ENCODE measurements at regions not wholly inside any gene's neighbourhood (a gene's known extent, or its start where the extent isn't known, plus 50 kb on each side); places are given as distances from the start of the nearest gene placed in this dataset.
"Not testable (repeated sequence)": the region's sequence is repeated elsewhere in the genome, so short reads cannot be mapped to it uniquely, and the experiment has no call there.

GRCh38 chr10:120791316-120791715 lies 59.8 kb upstream of the WDR11 start:
- Mint-ChIP-seq H3K4me3 (ENCODE audit: unreplicated experiment) (no peak overlapping the region), H3K27me3 (ENCODE audit: low read depth) (no peaks in the 10 kb centered on the region), H3K4me1 (ENCODE audit: low read depth) (no peaks in the 10 kb centered on the region), H3K36me3 (ENCODE audit: low read depth) (no peaks in the 10 kb centered on the region), H3K9me3 (ENCODE audit: low read depth) (no peaks in the 10 kb centered on the region), H3K27ac (ENCODE audit: unreplicated experiment) (no peak overlapping the region)
- no peak for DNase-seq (ENCODE audit: low spot score)
- no peak for TF ChIP-seq CTCF (IDR thresholded peaks at IDR 0.05)

GRCh38 chr10:120793088-120793487 lies 58.1 kb upstream of the WDR11 start:
- H3K27ac Mint-ChIP-seq (ENCODE audit: unreplicated experiment): no peak overlapping the region
- no peaks in the 10 kb centered on the region for H3K36me3 Mint-ChIP-seq (ENCODE audit: low read depth)
- H3K4me3 Mint-ChIP-seq (ENCODE audit: unreplicated experiment): no peak overlapping the region
- no peaks in the 10 kb centered on the region for H3K9me3 Mint-ChIP-seq (ENCODE audit: low read depth)
- no peak for TF ChIP-seq CTCF (IDR thresholded peaks at IDR 0.05)
- H3K4me1 Mint-ChIP-seq (ENCODE audit: low read depth): no peaks in the 10 kb centered on the region
- H3K27me3 Mint-ChIP-seq (ENCODE audit: low read depth): no peaks in the 10 kb centered on the region
- DNase-seq (ENCODE audit: low spot score): no peak

DNA sequence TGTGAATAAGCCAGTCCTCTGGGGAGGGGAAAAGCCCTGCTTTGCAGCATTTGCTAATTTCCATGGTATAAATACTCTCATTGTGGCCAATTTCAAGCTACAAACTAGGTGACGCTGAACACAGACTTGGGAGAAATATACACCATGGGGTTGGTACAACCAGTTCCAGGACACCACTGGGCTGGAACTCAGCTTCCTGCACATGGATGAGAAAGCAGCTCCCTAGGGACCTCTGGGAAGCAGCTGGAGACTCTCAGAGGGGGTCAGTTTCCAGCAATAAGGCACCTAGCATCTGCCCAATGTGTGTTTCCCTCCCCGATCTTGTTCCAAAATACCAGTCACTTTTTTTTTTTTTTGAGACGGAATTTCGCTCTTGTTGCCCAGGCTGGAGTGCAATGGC lies 56.8 kb upstream of the WDR11 start:
- no peak for TF ChIP-seq CTCF (IDR thresholded peaks at IDR 0.05)

GRCh38 chr10:120798276-120798675 lies 52.9 kb upstream of the WDR11 start:
- H3K36me3 Mint-ChIP-seq (ENCODE audit: low read depth); H3K4me3 Mint-ChIP-seq (ENCODE audit: unreplicated experiment); DNase-seq (ENCODE audit: low spot score); H3K27me3 Mint-ChIP-seq (ENCODE audit: low read depth); H3K9me3 Mint-ChIP-seq (ENCODE audit: low read depth); H3K27ac Mint-ChIP-seq (ENCODE audit: unreplicated experiment); H3K4me1 Mint-ChIP-seq (ENCODE audit: low read depth): not testable (repeated sequence)

More for the DNA sequence above, 56.8 kb upstream of the WDR11 start:
- H3K27ac Mint-ChIP-seq (ENCODE audit: unreplicated experiment): no peak overlapping the region
- DNase-seq (ENCODE audit: low spot score): no peak
- no peaks in the 10 kb centered on the region for H3K4me1 Mint-ChIP-seq (ENCODE audit: low read depth)
- H3K27me3 Mint-ChIP-seq (ENCODE audit: low read depth): no peaks in the 10 kb centered on the region
- H3K4me3 Mint-ChIP-seq (ENCODE audit: unreplicated experiment): no peak overlapping the region
- H3K9me3 Mint-ChIP-seq (ENCODE audit: low read depth): no peaks in the 10 kb centered on the region
- H3K36me3 Mint-ChIP-seq (ENCODE audit: low read depth): no peaks in the 10 kb centered on the region

DNA sequence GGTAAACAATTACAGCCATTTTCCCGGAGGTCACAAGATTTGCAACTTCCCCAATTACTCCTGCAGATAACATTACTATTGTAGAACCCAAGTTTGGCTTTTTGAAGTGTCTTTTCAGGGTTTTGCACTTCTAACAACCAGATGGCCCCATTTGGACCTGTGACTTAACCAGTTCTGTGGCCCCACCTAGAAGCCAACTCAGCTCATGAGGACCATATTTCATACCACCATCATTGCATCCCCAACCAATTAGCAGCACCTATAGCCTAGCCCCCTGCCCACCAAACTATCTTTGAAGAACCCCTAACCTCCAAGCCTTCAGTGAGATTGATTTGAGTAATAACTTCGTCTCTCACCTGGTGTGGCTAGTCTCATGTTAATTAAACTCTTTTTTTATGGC lies 51.3 kb upstream of the WDR11 start:
- DNase-seq (ENCODE audit: low spot score): no peak
- H3K4me3 Mint-ChIP-seq (ENCODE audit: unreplicated experiment): no peak overlapping the region
- no peaks in the 10 kb centered on the region for H3K9me3 Mint-ChIP-seq (ENCODE audit: low read depth)
- H3K4me1 Mint-ChIP-seq (ENCODE audit: low read depth): no peaks in the 10 kb centered on the region
- H3K27me3 Mint-ChIP-seq (ENCODE audit: low read depth): peaks cover 4% of the 10 kb centered on the region
- no peak overlapping the region for H3K27ac Mint-ChIP-seq (ENCODE audit: unreplicated experiment)
- H3K36me3 Mint-ChIP-seq (ENCODE audit: low read depth): no peaks in the 10 kb centered on the region
- TF ChIP-seq CTCF (IDR thresholded peaks at IDR 0.05): no peak

- no peak overlapping the region for H3K4me3 Mint-ChIP-seq (ENCODE audit: unreplicated experiment)
Observed at GRCh38 chr10:120800528-120801323, 50.4 kb upstream of the WDR11 start.

More at GRCh38 chr10:120800528-120801323, 50.4 kb upstream of the WDR11 start:
- Mint-ChIP-seq H3K9me3 (ENCODE audit: low read depth) (no peaks in the 10 kb centered on the region), H3K4me1 (ENCODE audit: low read depth) (no peaks in the 10 kb centered on the region), H3K27me3 (ENCODE audit: low read depth) (peaks cover 4% of the 10 kb centered on the region), H3K27ac (ENCODE audit: unreplicated experiment) (no peak overlapping the region), H3K36me3 (ENCODE audit: low read depth) (no peaks in the 10 kb centered on the region)
- no peak for TF ChIP-seq CTCF (IDR thresholded peaks at IDR 0.05)
- no peak for DNase-seq (ENCODE audit: low spot score)
